22Rv1 (cell line): ENCODE measurements at regions not wholly inside any gene's neighbourhood (a gene's known extent, or its start where the extent isn't known, plus 50 kb on each side); places are given as distances from the start of the nearest gene placed in this dataset.

Experiments
- CTCF ChIP-seq: fragments of 450-650 bp; IDR thresholded peaks from 2 replicates; pipeline ENCODE4 v1.5.1; 2017; ENCODE audit warnings: mild to moderate bottlenecking
- ZFX ChIP-seq: fragments of 450-650 bp; IDR thresholded peaks from 2 replicates; pipeline ENCODE4 v1.6.1; 2017; ENCODE audit warnings: antibody characterized with exemption, borderline replicate concordance

- TF ChIP-seq CTCF (no peak), ZFX (no peak)
Measured at GRCh38 chr4:147388018-147388417, 92.9 kb upstream of the EDNRA start.
